GM19035 (cell line): ENCODE measurements at regions not wholly inside any gene's neighbourhood (a gene's known extent, or its start where the extent isn't known, plus 50 kb on each side); places are given as distances from the start of the nearest gene placed in this dataset.

Experiments used
- ATAC-seq: cut with Tn5 transposase; IDR thresholded peaks from one replicate; pipeline ENCODE4 v1.9.1; 2021; ENCODE audit not compliant: unreplicated experiment

DNA sequence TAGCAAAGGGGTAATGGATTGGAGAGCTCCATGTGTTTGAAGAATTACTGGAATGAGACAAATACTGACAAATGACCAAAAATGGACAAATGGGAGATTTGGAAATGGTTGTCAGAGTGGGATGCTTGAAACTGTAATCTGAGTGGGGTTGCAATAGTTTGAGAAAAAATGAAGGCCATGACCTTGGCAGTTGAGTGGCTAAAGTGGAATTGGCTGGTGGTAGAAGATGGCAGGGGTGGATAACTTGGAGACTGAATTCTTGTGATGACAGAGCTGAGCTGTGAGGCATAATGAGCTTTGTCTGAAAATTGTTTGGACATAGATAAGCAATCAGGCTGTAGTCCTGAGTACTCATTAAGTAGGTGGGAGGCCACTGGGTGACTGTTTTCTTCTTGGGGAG lies 222.5 kb upstream of the PRICKLE1 start:
- no peak for ATAC-seq

GRCh38 chr12:42810006-42810405 lies 220.5 kb upstream of the PRICKLE1 start:
- no peak for ATAC-seq

GRCh38 chr12:42809226-42809625 lies 219.7 kb upstream of the PRICKLE1 start:
- ATAC-seq, result no peak

DNA sequence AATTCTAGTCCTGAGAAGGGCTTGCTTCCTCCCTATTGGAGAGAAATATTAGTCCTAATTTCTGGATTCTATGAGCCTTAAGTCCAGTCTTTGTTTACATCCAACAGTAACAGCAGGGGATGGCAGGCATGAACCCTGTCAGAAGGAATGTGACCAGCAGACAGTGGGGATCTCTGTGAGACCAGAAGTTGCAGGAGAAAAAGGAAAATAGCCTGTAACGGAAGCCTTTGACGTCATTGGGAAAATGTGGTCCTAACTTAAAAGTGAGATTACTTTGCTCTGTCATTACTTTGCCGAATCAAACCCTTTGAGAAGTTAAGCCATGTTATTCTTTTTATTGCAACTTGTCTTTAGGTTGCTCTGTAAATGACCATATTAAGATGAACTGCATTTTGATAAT lies 218.2 kb upstream of the PRICKLE1 start:
- ATAC-seq, result no peak

DNA sequence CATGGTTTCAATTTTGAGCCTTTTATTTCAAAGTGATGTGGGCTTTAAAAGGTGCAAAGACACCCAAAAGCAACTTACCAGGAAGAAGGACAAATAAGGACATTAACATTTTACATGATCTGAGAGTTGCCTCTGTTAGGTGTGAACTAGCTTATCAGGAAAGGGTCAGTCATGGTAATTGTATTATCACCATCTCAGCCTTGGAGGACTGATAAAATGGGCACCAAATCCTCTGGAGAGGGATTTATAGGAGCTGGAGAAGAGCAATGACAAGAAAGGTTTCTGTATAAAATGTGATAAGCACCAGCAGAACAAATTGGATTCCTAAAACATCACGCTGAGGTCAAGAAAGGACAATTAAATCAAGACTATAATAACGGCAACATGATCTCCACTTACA lies 217.7 kb upstream of the PRICKLE1 start:
- no peak for ATAC-seq

- ATAC-seq, result no peak
Measured at GRCh38 chr12:42804928-42805327, 215.4 kb upstream of the PRICKLE1 start.

- ATAC-seq, result no peak
Measured at GRCh38 chr12:42802785-42803189, 213.2 kb upstream of the PRICKLE1 start.

- ATAC-seq, result no peak
Measured at GRCh38 chr12:42801271-42801670, 211.7 kb upstream of the PRICKLE1 start.

DNA sequence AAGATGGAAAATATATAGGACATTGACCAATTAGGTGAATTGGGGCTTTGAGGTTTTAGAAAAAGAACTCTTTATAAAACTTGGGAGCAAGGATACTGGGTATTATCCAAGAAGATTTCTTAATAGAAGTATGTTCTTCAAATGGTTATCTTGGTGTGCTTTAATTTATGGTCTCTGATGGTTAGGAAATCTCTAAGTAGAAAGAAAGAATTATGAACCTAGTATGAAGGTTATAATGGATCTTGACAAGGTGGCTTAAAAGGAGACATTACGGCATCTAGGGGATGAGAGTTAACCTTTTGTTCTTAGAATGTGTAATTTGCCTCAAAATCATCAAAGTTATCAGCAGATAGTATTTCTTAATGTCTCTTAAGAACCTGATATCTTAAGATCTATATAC lies 210.4 kb upstream of the PRICKLE1 start:
- no peak for ATAC-seq

GRCh38 chr12:42798811-42799438 lies 209.4 kb upstream of the PRICKLE1 start:
- ATAC-seq, result no peak

DNA sequence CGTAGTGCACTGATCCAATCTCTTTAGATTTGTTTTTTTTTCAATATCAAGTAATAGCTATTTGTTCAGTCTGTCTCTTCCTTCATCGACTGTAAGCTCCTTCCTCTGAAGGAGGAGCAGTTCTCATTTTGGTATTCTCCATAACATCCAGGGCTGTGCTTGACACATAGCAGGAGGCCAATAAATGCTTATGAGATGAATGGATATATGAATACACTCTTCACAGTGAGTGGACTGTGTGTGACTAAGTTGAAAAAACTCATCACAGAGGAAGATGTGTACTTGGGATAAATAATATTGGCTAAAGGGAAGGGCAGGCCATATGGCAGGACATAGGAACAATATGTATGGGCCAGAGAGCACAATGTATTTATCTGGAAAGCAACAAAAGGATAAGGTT lies 205.3 kb upstream of the PRICKLE1 start:
- ATAC-seq, result no peak

GRCh38 chr12:42793166-42793565 lies 203.6 kb upstream of the PRICKLE1 start:
- no peak for ATAC-seq

- no peak for ATAC-seq
Measured at GRCh38 chr12:42792265-42792664, 202.7 kb upstream of the PRICKLE1 start.

- ATAC-seq, result no peak
Measured at GRCh38 chr12:42791399-42791798, 201.9 kb upstream of the PRICKLE1 start.

DNA sequence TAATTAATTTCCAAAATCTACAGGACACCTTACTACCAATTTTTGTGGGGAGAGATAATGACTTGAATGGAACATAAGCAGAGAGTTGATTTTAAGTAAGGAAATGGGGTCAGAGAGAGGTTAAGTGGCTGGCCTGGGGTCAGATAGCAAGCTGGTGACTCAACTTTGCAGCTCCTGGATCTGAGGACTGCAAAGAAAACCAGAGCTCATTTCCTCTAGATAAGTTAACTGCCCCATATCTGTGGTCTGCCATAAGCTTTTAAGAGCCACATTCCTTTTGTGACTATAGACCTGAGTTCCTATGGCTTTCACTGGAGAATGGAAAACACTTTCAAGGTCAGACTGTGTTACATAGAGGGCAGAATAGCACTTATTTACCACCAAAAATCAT lies 201.2 kb upstream of the PRICKLE1 start:
- no peak for ATAC-seq

- no peak for ATAC-seq
Measured at GRCh38 chr12:42789808-42790760, 200.5 kb upstream of the PRICKLE1 start.

DNA sequence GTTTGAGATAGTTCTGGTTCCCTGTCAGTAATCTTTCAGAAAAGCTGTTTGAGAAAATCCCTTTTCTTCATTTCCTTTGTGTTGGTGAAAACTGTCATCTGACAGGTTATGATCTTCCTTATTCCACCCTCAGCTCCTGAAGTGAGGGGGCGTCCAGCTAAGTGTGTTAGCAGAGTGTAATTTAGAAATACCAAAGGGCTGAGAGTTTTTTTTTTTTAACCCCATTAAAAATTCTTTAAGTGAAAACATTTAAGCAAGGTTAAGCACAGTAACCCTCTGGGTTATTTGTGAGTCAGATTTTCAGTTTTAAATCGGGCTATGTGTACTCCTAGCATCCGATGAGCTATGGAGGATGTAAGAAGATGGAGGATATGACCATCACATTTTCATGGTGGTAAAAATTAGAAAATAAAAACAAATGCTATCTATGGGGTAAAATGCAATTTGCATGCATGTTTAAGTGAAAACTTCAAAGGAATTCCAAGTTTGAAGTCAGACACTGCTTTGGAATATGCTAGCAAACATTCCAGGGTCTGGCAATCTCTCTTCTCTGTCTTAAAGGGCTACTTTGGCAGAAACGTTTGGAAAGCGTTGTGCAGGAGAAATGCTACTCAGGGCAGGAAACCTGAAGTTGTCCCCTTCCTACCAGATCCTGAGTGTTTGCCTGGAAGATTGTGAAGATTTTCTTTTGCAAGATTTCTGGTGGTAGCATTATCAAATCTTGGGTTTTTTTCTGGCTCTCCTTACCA lies 197.0 kb upstream of the PRICKLE1 start:
- no peak for ATAC-seq

DNA sequence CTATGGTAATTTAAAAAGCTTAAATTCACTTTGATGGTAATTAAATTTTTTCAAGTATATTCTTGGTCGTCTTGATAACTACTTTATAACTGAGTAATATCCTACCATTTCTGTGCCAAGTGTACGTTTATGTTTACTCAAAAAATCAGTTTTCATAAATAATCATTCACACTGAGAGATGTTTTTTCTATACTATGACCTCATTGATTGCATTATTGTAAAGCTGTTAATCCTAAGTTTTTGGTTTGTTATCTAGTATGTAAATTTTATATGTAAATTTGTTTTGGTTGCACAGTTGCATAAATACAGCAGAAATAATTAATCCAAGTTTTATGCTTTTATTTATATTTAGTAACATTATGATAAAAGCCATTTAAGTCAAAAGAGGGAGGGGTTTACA lies 196.4 kb upstream of the PRICKLE1 start:
- no peak for ATAC-seq

DNA sequence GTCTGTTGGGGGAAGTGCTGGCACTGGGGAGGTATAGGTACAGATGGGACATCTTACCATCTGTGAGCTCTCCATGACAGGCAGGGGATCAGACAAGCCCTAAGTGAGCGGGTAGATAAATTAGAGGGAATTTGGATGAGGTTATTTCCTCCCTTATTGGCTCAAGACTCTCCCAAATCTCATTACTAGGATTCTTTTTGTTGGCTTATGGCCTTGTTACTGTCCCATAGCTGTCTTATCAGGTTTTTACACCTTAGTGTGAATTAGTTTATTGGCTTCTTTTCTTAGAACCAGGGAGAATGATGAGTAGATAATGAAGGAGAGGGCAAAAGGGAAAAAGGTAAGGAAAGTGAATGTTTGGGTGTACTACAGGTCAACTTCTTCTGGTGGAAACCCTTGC lies 191.1 kb upstream of the PRICKLE1 start:
- ATAC-seq, result no peak

- ATAC-seq, result no peak
Measured at GRCh38 chr12:42779186-42779859, 189.8 kb upstream of the PRICKLE1 start.

- no peak for ATAC-seq
Measured at GRCh38 chr12:42776396-42776795, 186.8 kb upstream of the PRICKLE1 start.
